Neutrophil (primary cell): ENCODE measurements at regions not wholly inside any gene's neighbourhood (a gene's known extent, or its start where the extent isn't known, plus 50 kb on each side); places are given as distances from the start of the nearest gene placed in this dataset.

Source experiments
- H3K27ac ChIP-seq: fragments of 200-600 bp; sonication (generic); 2 replicates; pipeline ENCODE4 v1.5.1; 2016; ENCODE audit warnings: mild to moderate bottlenecking, moderate library complexity
- H3K27me3 ChIP-seq: fragments of 200-600 bp; sonication (generic); 2 replicates; pipeline ENCODE4 v1.6.0; 2016; ENCODE audit warnings: mild to moderate bottlenecking
- H3K36me3 ChIP-seq: fragments of 200-600 bp; sonication (generic); 2 replicates; pipeline ENCODE4 v1.5.1; 2017
- H3K4me1 ChIP-seq, 2 experiments: fragments of 200-600 bp in 1 of 2; sonication (generic) in 1 of 2; 1 replicate in 1 of 2; 2 replicates in 1 of 2; pipeline versions ENCODE4 v1.5.1 to v1.6.1; 2013 to 2016; ENCODE audit warnings: low read depth in 1 of 2, low read length in 1 of 2, mild to moderate bottlenecking in 1 of 2, moderate library complexity in 1 of 2; ENCODE audit not compliant: control insufficient read depth in 1 of 2, insufficient read depth in 1 of 2
- H3K4me3 ChIP-seq, 2 experiments: fragments of 200-600 bp in 1 of 2; sonication (generic) in 1 of 2; 1 replicate in 1 of 2; 2 replicates in 1 of 2; pipeline ENCODE4 v1.5.1; 2013 to 2016; ENCODE audit warnings: low read depth in 1 of 2, low read length in 1 of 2, mild to moderate bottlenecking in 1 of 2, moderate library complexity in 1 of 2
- H3K9me3 ChIP-seq: fragments of 200-600 bp; sonication (generic); 2 replicates; pipeline ENCODE4 v1.5.1; 2016
- TF ChIP-seq, protein P1 (sequence below): fragments of 200-600 bp; sonication (generic); IDR thresholded peaks from 2 replicates; pipeline ENCODE4 v1.5.1; 2016; ENCODE audit warnings: antibody characterized with exemption

DNA sequence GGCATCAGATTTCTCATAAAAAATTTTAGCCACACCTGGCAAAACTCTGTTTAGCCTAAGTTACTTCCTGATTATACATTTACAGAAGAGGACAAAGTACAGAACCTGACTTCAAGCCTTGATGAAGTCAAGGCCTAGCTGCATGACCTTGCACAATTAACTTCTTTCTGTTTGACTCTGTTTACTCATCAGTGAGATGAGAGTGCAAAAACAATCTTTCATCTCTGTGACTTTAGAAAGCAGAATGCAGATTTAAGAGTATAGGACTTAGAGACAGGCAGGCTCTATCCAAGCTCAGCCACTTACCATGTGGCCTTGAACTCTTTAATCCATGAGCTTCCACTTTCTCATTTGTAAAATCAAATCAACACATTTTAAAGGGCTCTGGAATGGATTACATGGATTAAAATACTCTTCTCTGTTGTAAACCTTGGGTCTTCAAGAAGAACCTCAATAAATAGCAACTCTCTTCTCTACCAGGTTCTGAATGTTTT is 1178.9 kb downstream of the FLRT2 start:
- H3K4me1 ChIP-seq: peaks cover 7 to 15% of the 10 kb centered on the region in 2 experiments
- H3K27ac ChIP-seq: no peak overlapping the region
- H3K36me3 ChIP-seq: no peaks in the 10 kb centered on the region
- H3K27me3 ChIP-seq: no peaks in the 10 kb centered on the region
- no peaks in the 10 kb centered on the region for H3K9me3 ChIP-seq
- no peak overlapping the region for H3K4me3 ChIP-seq
- TF ChIP-seq, protein P1, sequence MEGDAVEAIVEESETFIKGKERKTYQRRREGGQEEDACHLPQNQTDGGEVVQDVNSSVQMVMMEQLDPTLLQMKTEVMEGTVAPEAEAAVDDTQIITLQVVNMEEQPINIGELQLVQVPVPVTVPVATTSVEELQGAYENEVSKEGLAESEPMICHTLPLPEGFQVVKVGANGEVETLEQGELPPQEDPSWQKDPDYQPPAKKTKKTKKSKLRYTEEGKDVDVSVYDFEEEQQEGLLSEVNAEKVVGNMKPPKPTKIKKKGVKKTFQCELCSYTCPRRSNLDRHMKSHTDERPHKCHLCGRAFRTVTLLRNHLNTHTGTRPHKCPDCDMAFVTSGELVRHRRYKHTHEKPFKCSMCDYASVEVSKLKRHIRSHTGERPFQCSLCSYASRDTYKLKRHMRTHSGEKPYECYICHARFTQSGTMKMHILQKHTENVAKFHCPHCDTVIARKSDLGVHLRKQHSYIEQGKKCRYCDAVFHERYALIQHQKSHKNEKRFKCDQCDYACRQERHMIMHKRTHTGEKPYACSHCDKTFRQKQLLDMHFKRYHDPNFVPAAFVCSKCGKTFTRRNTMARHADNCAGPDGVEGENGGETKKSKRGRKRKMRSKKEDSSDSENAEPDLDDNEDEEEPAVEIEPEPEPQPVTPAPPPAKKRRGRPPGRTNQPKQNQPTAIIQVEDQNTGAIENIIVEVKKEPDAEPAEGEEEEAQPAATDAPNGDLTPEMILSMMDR: no peak

DNA sequence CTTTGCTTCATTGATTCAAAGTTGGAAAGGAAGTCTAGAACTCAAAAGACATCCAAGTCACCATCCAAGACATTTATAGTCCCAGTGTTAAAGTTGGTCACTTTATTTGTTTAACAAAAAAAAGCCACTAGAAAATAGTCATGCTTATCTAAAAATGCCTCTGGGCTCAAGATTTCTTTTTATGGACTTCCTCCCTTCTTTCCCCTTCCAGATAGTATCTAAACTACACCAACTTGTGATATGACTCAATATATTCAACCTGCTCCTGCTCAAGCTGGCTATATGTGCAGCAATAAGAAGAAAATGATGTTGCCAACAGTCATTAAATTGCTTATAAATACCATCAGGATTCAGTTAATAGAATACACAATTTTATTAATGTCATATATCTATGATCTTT is 1177.1 kb downstream of the FLRT2 start:
- no peak overlapping the region for H3K4me3 ChIP-seq
- H3K27me3 ChIP-seq: no peaks in the 10 kb centered on the region
- peaks cover 2 to 5% of the 10 kb centered on the region in 2 experiments for H3K4me1 ChIP-seq
- H3K36me3 ChIP-seq: no peaks in the 10 kb centered on the region
- H3K27ac ChIP-seq: no peak overlapping the region
- no peaks in the 10 kb centered on the region for H3K9me3 ChIP-seq
- TF ChIP-seq, protein P1: no peak

DNA sequence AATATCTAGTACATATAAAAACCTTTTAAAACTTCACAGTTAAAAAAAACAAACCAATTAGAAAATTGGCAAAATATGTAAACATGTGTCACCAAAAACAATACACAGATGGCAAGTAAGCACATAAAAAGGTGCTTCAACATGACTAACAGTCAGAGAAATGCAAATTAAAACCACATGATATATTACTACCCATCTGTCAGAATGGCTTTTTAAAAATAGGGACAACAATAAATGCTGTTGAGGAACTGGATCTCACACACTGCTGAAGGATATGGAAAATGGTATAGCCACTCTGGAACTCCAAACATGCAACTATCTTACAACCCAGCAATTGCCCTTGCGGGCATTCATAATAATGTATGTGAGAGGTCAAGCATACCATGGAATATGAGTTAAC is 1153.6 kb downstream of the FLRT2 start:
- H3K9me3 ChIP-seq: no peaks in the 10 kb centered on the region

DNA sequence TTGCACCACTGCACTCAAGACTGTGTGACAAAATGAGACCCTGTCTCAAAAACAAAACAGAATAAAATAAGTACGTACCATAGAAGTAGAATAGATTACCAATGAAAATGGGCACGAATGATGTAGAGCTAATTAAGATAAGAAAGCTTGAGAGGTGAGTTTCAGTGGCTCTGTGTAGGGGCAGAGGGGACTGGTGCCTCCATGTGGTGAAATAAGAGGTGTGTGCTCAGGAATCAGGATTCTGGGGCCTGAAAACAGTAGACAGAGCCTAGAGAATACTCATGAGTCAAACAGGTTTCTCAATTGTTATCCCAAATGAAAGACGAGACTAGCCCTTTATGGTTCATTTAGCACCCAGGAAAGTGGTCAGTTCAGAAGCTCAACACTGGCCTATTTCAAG is 1145.1 kb downstream of the FLRT2 start:
- Histone ChIP-seq H3K27me3 (no peaks in the 10 kb centered on the region), H3K4me3 (no peak overlapping the region), H3K27ac (no peak overlapping the region), H3K4me1 (no peaks in the 10 kb centered on the region), H3K36me3 (no peaks in the 10 kb centered on the region), H3K9me3 (no peaks in the 10 kb centered on the region)
- TF ChIP-seq, protein P1: no peak

More for the DNA sequence above, 1153.6 kb downstream of the FLRT2 start:
- TF ChIP-seq, protein P1: no peak
- Histone ChIP-seq H3K4me3 (no peak overlapping the region), H3K36me3 (no peaks in the 10 kb centered on the region), H3K27me3 (no peaks in the 10 kb centered on the region), H3K4me1 (no peaks in the 10 kb centered on the region), H3K27ac (no peak overlapping the region)

DNA sequence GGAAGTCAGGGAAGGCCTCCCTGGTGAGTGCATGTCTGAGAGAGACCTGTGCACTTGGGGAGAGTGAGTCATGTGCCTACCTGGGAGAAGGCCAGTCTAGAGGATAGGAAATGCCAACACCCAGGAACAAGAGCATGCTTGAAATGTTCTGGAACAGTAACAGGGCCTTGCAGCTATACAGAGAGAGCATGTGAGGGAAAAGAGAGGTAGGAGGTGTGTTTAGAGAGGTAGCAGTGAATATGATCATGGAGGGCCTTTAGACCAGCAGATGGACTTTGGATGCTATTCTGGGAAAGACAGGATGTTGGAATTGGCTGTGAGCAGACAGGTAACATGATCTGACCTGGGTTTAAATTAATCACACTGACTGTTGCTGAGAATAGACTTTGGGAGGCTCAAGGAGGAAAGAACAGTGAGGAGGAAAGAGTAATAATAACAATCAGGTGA is 1143.6 kb downstream of the FLRT2 start:
- Histone ChIP-seq H3K4me1 (no peaks in the 10 kb centered on the region), H3K27me3 (no peaks in the 10 kb centered on the region), H3K9me3 (no peaks in the 10 kb centered on the region), H3K36me3 (no peaks in the 10 kb centered on the region), H3K4me3 (no peak overlapping the region), H3K27ac (no peak overlapping the region)
- TF ChIP-seq, protein P1: no peak

DNA sequence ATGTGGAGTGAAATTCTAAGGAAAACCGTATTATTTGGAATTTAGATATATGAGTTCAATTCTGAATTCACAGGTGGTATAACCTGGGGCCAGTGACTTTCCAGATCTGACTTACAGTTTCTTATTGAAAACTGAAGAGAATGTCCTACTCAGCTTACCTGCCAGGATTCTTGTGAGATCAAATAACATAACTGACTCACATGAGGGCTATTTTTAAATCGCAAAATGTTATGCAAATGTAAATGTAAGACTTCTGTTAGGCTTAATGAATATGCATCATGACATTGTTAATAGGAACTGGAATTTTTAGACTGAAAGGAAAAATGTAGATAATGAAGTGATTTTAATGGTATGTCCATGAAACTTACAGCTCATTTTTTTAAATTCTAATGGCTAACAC is 1142.1 kb downstream of the FLRT2 start:
- Histone ChIP-seq H3K27me3 (no peaks in the 10 kb centered on the region), H3K9me3 (no peaks in the 10 kb centered on the region), H3K36me3 (no peaks in the 10 kb centered on the region), H3K4me3 (no peak overlapping the region), H3K27ac (no peak overlapping the region), H3K4me1 (no peaks in the 10 kb centered on the region)
- TF ChIP-seq, protein P1: no peak
